Tibial nerve (tissue), 4 donors: ENCODE measurements at regions not wholly inside any gene's neighbourhood (a gene's known extent, or its start where the extent isn't known, plus 50 kb on each side); places are given as distances from the start of the nearest gene placed in this dataset.

Source experiments
- DNase-seq, 2 donors: peaks; one replicate each; pipeline ENCODE4 v3.0.0-alpha.2; 2019; ENCODE audit warnings: low spot score in 2 of 2
- H3K27ac ChIP-seq, 4 donors: fragments of 200-600 bp; sonication (generic) in 3 of 4; one replicate each; pipeline ENCODE4 v1.5.1; 2017 to 2019; ENCODE audit warnings: mild to moderate bottlenecking in 1 of 4
- H3K27me3 ChIP-seq, 2 donors: fragments of 200-600 bp; sonication (generic) in 1 of 2; one replicate each; pipeline versions ENCODE4 v1.5.1 to v1.6.0; 2017 to 2019
- H3K36me3 ChIP-seq, 3 donors: fragments of 200-600 bp; sonication (generic); one replicate each; pipeline ENCODE4 v1.5.1; 2018 to 2019
- H3K4me1 ChIP-seq, 4 donors: fragments of 200-600 bp; sonication (generic) in 3 of 4; one replicate each; pipeline ENCODE4 v1.5.1; 2017 to 2019
- H3K4me3 ChIP-seq, 4 donors: fragments of 200-600 bp; sonication (generic) in 3 of 4; one replicate each; pipeline ENCODE4 v1.5.1; 2017 to 2019; ENCODE audit warnings: mild to moderate bottlenecking in 1 of 4, moderate library complexity in 1 of 4
- H3K9me3 ChIP-seq, 4 donors: fragments of 200-600 bp; sonication (generic) in 3 of 4; one replicate each; pipeline ENCODE4 v1.5.1; 2017 to 2019
- CTCF ChIP-seq, 5 experiments: fragments of 200-600 bp in 3 of 5; fragments of 450-650 bp in 2 of 5; sonication (generic) in 3 of 5; IDR thresholded peaks; one replicate each; pipeline ENCODE4 v1.5.1; 2016 to 2019; ENCODE audit warnings: antibody characterized with exemption in 5 of 5, mild to moderate bottlenecking in 3 of 5, moderate library complexity in 2 of 5
- EP300 ChIP-seq, 2 donors: sonication (generic); formaldehyde crosslinking; IDR thresholded peaks; one replicate each; pipeline ENCODE4 v1.6.1; 2017; ENCODE audit warnings: antibody characterized with exemption in 2 of 2, mild to moderate bottlenecking in 1 of 2
- POLR2A ChIP-seq, 2 donors: fragments of 450-650 bp; IDR thresholded peaks; one replicate each; pipeline ENCODE4 v1.6.1; 2017; ENCODE audit warnings: antibody characterized with exemption in 2 of 2, mild to moderate bottlenecking in 2 of 2, moderate library complexity in 2 of 2
- WGBS, 2 donors: methylation state at CpG; one replicate each; pipeline ENCODE4 v1.1.5; 2018; 5-methylcytosine and 5-hydroxymethylcytosine counted together

- TF ChIP-seq POLR2A (IDR thresholded peaks at IDR 0.05) (no peak), EP300 (IDR thresholded peaks at IDR 0.05) (no peak), CTCF (IDR thresholded peaks at IDR 0.05) (no peak)
- Histone ChIP-seq H3K9me3 (peaks cover 0 to 6% (median 0%) of the 10 kb centered on the region in 4 donors), H3K4me1 (no peaks in the 10 kb centered on the region)
Measured at GRCh38 chr1:96346719-96347118, 374.9 kb upstream of the PTBP2 start.

GRCh38 chr1:96349896-96350295 lies 371.7 kb upstream of the PTBP2 start:
- 90 to 97% methylated on average over 4 of the region's 4 CpGs for WGBS, 2 donors

More at GRCh38 chr1:96346719-96347118, 374.9 kb upstream of the PTBP2 start:
- Histone ChIP-seq H3K27ac (no peak overlapping the region), H3K27me3 (no peaks in the 10 kb centered on the region), H3K36me3 (no peaks in the 10 kb centered on the region), H3K4me3 (no peak overlapping the region)
- DNase-seq = no peak

GRCh38 chr1:96352733-96353132 lies 368.9 kb upstream of the PTBP2 start:
- no peak overlapping the region for H3K27ac ChIP-seq
- no peak overlapping the region for H3K4me3 ChIP-seq
- no peaks in the 10 kb centered on the region for H3K36me3 ChIP-seq
- no peaks in the 10 kb centered on the region for H3K27me3 ChIP-seq
- 74% methylated on average over 2 of the region's 2 CpGs for WGBS, 2 donors
- H3K4me1 ChIP-seq = no peaks in the 10 kb centered on the region
- TF ChIP-seq CTCF (IDR thresholded peaks at IDR 0.05) (no peak), EP300 (IDR thresholded peaks at IDR 0.05) (no peak), POLR2A (IDR thresholded peaks at IDR 0.05) (no peak)
- no peak for DNase-seq
- no peaks in the 10 kb centered on the region for H3K9me3 ChIP-seq

More at GRCh38 chr1:96349896-96350295, 371.7 kb upstream of the PTBP2 start:
- Histone ChIP-seq H3K9me3 (no peaks in the 10 kb centered on the region), H3K4me1 (no peaks in the 10 kb centered on the region), H3K27me3 (no peaks in the 10 kb centered on the region), H3K4me3 (no peak overlapping the region), H3K36me3 (no peaks in the 10 kb centered on the region), H3K27ac (no peak overlapping the region)
- no peak for DNase-seq
- TF ChIP-seq CTCF (IDR thresholded peaks at IDR 0.05) (no peak), POLR2A (IDR thresholded peaks at IDR 0.05) (no peak), EP300 (IDR thresholded peaks at IDR 0.05) (no peak)

- H3K36me3 ChIP-seq = no peaks in the 10 kb centered on the region
- H3K9me3 ChIP-seq = no peaks in the 10 kb centered on the region
- no peak for DNase-seq
- WGBS, 2 donors = 51 to 52% methylated on average over 6 of the region's 6 CpGs
- no peaks in the 10 kb centered on the region for H3K27me3 ChIP-seq
- no peak for TF ChIP-seq EP300 (IDR thresholded peaks at IDR 0.05)
- no peak for TF ChIP-seq POLR2A (IDR thresholded peaks at IDR 0.05)
- no peak for TF ChIP-seq CTCF (IDR thresholded peaks at IDR 0.05)
- no peaks in the 10 kb centered on the region for H3K4me1 ChIP-seq
- H3K27ac ChIP-seq = no peak overlapping the region
- no peak overlapping the region for H3K4me3 ChIP-seq
Measured at GRCh38 chr1:96355521-96355920, 366.1 kb upstream of the PTBP2 start.

- TF ChIP-seq POLR2A (IDR thresholded peaks at IDR 0.05) (no peak), CTCF (IDR thresholded peaks at IDR 0.05) (no peak), EP300 (IDR thresholded peaks at IDR 0.05) (no peak)
- no peaks in the 10 kb centered on the region for H3K4me1 ChIP-seq
- no peak overlapping the region for H3K27ac ChIP-seq
- 84 to 88% methylated on average over 2 of the region's 2 CpGs for WGBS, 2 donors
- H3K9me3 ChIP-seq = no peaks in the 10 kb centered on the region
- DNase-seq = no peak
- no peak overlapping the region for H3K4me3 ChIP-seq
- no peaks in the 10 kb centered on the region for H3K36me3 ChIP-seq
- no peaks in the 10 kb centered on the region for H3K27me3 ChIP-seq
Measured at GRCh38 chr1:96355961-96356360, 365.6 kb upstream of the PTBP2 start.
